Natural killer cell treated with Interleukin-12 subunit alpha and Interleukin-12 subunit beta and Interleukin-15 and Interleukin-18, amount 100 ng/mL, for 72 hours (primary cell): ENCODE measurements at regions not wholly inside any gene's neighbourhood (a gene's known extent, or its start where the extent isn't known, plus 50 kb on each side); places are given as distances from the start of the nearest gene placed in this dataset.

Experiments
- ATAC-seq, 2 donors: fragments of 150-1000 bp; cut with Tn5 transposase in 1 of 2; sonication (Bioruptor Pico), chemical (Tn5 transposase) in 1 of 2; 2 replicates each; pipeline ENCODE4 v1.10.0; 2021
- DNase-seq: peaks from one replicate; pipeline ENCODE4 v3.0.0; 2022; ENCODE audit warnings: low spot score
- H3K27ac Mint-ChIP-seq, 2 donors: 1 replicate in 1 of 2; 2 replicates in 1 of 2; pipeline ENCODE4 v1.8.0; 2022; ENCODE audit warnings: mixed read lengths in 2 of 2, mild to moderate bottlenecking in 1 of 2, moderate library complexity in 1 of 2
- H3K27me3 Mint-ChIP-seq, 2 donors: 1 replicate in 1 of 2; 2 replicates in 1 of 2; pipeline ENCODE4 v1.8.0; 2022; ENCODE audit warnings: mixed read lengths in 2 of 2
- H3K36me3 Mint-ChIP-seq: one replicate; pipeline ENCODE4 v1.8.0; 2022; ENCODE audit warnings: mixed read lengths
- H3K4me1 Mint-ChIP-seq, 2 donors: 1 replicate in 1 of 2; 2 replicates in 1 of 2; pipeline ENCODE4 v1.8.0; 2022; ENCODE audit warnings: low read depth in 2 of 2, mixed read lengths in 2 of 2, mild to moderate bottlenecking in 1 of 2
- H3K4me3 Mint-ChIP-seq: one replicate; pipeline ENCODE4 v1.8.0; 2022; ENCODE audit warnings: mixed read lengths
- H3K9me3 Mint-ChIP-seq: 2 replicates; pipeline ENCODE4 v1.8.0; 2022; ENCODE audit warnings: mixed read lengths

GRCh38 chr6:82766476-82766875 is 299.2 kb downstream of the UBE3D start:
- Mint-ChIP-seq H3K27ac (no peak overlapping the region), H3K9me3 (peaks cover 8% of the 10 kb centered on the region), H3K27me3 (no peaks in the 10 kb centered on the region), H3K4me3 (no peak overlapping the region), H3K36me3 (no peaks in the 10 kb centered on the region), H3K4me1 (no peaks in the 10 kb centered on the region)
- ATAC-seq = no peak
- no peak for DNase-seq

GRCh38 chr6:82767037-82767436 is 298.6 kb downstream of the UBE3D start:
- Mint-ChIP-seq H3K4me3 (no peak overlapping the region), H3K27me3 (no peaks in the 10 kb centered on the region), H3K27ac (no peak overlapping the region), H3K36me3 (no peaks in the 10 kb centered on the region), H3K9me3 (peaks cover 8% of the 10 kb centered on the region), H3K4me1 (no peaks in the 10 kb centered on the region)
- ATAC-seq (no peak), DNase-seq (no peak)

- Mint-ChIP-seq H3K27me3 (no peaks in the 10 kb centered on the region), H3K9me3 (peaks cover 8% of the 10 kb centered on the region), H3K4me1 (no peaks in the 10 kb centered on the region), H3K36me3 (no peaks in the 10 kb centered on the region), H3K27ac (no peak overlapping the region), H3K4me3 (no peak overlapping the region)
- ATAC-seq (no peak), DNase-seq (no peak)
Observed at GRCh38 chr6:82767447-82767846, 298.2 kb downstream of the UBE3D start.

DNA sequence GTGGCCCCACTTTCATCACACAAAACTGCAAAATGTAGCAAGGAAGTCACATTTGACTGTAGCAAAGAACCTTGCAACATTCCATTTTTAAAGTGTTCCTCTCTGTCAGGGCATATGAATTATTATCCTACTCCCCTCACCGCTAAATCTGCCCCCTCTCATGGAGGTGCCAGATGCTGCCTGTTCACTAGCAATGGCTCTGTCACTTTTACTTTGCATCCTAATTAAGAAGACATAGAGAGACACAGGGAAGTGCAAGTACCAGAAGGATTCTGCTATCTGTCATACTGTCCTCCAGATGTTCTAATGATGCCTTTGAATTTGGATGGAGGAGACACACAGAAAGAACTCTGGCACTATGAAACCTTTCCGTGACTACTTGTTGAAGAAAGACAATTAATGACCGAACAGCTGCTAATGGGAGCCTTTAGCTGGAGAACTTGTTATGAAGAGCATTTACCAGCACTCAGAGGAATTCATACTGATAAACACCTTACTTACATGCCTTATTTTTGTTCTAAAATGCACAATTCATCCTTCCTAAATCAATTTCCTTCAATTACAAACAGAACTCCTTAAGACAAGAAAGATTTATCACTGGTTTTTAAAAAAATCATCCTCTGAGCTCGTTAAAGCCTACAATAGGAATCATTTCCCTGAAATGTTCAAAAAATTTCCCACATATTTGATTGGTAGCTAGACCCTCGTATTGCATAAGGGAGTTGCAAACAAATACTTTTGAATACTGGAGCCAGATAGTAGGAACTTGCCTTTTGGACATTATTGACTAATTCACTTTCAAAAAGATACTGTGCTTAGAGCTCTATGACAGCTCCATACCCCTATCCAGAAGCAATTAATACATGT is 292.6 kb downstream of the UBE3D start:
- no peaks in the 10 kb centered on the region for H3K36me3 Mint-ChIP-seq
- no peaks in the 10 kb centered on the region for H3K27me3 Mint-ChIP-seq
- DNase-seq = no peak
- no peak for ATAC-seq
- no peak overlapping the region for H3K4me3 Mint-ChIP-seq
- no peaks in the 10 kb centered on the region for H3K4me1 Mint-ChIP-seq
- H3K9me3 Mint-ChIP-seq = peaks cover 7% of the 10 kb centered on the region
- H3K27ac Mint-ChIP-seq = no peak overlapping the region

DNA sequence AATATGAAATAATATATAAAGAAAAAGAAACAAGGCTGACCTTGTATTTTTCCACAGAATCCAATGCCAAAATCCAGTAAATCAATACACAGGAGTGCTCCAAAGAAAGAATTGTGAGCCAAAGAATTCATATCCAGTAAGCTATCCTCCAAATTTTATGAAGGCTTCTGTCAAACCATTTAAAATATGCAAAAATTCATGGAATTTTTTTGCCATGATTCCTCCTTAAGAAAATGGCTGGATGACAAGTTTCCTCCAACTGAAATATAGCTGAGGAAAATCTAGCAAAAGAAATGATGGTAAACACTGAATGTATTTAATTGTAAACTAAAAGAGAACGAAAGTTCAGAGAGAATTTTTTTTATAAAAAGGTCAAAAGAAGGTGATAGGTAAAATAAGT is 290.3 kb downstream of the UBE3D start:
- no peaks in the 10 kb centered on the region for H3K4me1 Mint-ChIP-seq
- DNase-seq (no peak), ATAC-seq (no peak)
- H3K9me3 Mint-ChIP-seq = peaks cover 2% of the 10 kb centered on the region
- no peaks in the 10 kb centered on the region for H3K36me3 Mint-ChIP-seq
- H3K27me3 Mint-ChIP-seq = no peaks in the 10 kb centered on the region
- H3K27ac Mint-ChIP-seq = no peak overlapping the region
- H3K4me3 Mint-ChIP-seq = no peak overlapping the region

GRCh38 chr6:82775981-82776380 is 289.7 kb downstream of the UBE3D start:
- DNase-seq (no peak), ATAC-seq (no peak)
- no peaks in the 10 kb centered on the region for H3K27me3 Mint-ChIP-seq
- H3K36me3 Mint-ChIP-seq = no peaks in the 10 kb centered on the region
- H3K9me3 Mint-ChIP-seq = peaks cover 5% of the 10 kb centered on the region
- no peaks in the 10 kb centered on the region for H3K4me1 Mint-ChIP-seq
- no peak overlapping the region for H3K27ac Mint-ChIP-seq
- H3K4me3 Mint-ChIP-seq = no peak overlapping the region

DNA sequence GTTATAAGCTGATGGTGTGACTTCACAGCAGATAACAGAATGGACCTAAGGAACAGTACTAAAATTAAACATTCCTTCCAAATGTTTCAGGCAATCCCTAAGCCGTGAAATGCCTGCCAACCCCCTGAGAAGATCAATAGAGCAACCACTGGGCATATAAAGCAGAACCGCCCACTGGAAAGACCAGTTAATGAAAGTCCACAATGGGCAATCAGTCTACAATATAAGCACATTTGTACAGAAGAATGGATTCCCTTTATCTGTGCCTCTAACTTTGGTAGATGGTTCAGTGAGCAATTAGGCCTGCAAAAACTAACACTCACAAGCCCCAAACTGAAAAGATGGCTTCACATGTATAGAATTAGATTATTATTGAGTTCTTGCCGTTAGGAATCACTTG is 286.6 kb downstream of the UBE3D start:
- no peaks in the 10 kb centered on the region for H3K36me3 Mint-ChIP-seq
- no peak for DNase-seq

DNA sequence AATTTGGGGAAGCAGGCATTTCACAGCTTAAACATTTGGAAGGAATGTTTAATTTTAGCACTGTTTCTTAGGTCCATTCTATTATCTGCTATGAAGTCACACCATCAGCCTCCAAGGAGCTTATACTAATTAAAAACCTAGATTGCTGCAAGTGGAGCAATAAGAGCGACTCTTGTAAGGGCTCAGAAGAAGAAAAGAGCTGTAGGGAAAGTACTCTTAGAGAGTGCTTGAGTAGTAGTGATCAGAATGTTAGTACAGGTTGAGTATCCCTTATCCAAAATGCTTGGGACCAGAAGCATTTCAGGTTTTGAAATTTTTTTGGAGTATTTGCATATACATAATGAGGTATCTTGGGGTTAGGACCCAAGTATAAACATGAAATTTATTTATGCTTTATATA is 285.3 kb downstream of the UBE3D start:
- no peak overlapping the region for H3K4me3 Mint-ChIP-seq
- H3K4me1 Mint-ChIP-seq = no peaks in the 10 kb centered on the region
- no peaks in the 10 kb centered on the region for H3K36me3 Mint-ChIP-seq
- ATAC-seq (no peak), DNase-seq (no peak)
- no peak overlapping the region for H3K27ac Mint-ChIP-seq
- H3K9me3 Mint-ChIP-seq = peaks cover 7% of the 10 kb centered on the region
- no peaks in the 10 kb centered on the region for H3K27me3 Mint-ChIP-seq

More for the DNA sequence above, 286.6 kb downstream of the UBE3D start:
- no peak overlapping the region for H3K4me3 Mint-ChIP-seq
- H3K9me3 Mint-ChIP-seq = peaks cover 7% of the 10 kb centered on the region
- no peak overlapping the region for H3K27ac Mint-ChIP-seq
- no peak for ATAC-seq
- no peaks in the 10 kb centered on the region for H3K27me3 Mint-ChIP-seq
- H3K4me1 Mint-ChIP-seq = no peaks in the 10 kb centered on the region

DNA sequence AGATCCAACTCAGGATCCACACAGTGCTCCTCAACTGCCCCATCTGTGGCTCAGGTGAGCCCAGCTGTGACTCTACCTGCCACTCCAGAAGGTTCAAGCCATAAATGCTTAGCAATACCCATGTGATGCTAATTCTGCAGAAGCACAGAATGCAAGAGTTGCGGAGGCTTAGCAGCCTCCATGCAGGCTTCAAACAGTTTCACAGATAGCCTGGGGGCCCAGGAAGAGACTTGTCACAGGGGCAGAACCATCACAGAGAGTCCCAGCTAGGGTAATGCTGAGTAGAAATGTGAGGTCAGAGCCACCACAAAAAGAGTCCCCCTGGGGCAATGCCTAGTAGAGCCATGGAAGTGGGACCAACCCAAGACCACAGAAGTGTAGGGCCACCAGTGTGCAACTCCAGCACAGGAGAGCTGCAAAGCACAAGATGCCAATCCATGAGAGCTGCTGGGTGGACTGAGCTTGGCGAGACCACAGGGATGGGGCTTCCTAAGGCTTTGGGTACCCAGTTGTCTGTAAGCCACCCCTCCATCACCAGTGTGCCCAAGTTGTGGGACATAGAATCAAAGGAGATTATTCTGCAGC is 283.9 kb downstream of the UBE3D start:
- Mint-ChIP-seq H3K27me3 (no peaks in the 10 kb centered on the region), H3K9me3 (peaks cover 7% of the 10 kb centered on the region), H3K27ac (no peak overlapping the region), H3K4me1 (no peaks in the 10 kb centered on the region), H3K36me3 (no peaks in the 10 kb centered on the region), H3K4me3 (no peak overlapping the region)
- ATAC-seq (peak; percentile 9 to 53), DNase-seq (no peak)

DNA sequence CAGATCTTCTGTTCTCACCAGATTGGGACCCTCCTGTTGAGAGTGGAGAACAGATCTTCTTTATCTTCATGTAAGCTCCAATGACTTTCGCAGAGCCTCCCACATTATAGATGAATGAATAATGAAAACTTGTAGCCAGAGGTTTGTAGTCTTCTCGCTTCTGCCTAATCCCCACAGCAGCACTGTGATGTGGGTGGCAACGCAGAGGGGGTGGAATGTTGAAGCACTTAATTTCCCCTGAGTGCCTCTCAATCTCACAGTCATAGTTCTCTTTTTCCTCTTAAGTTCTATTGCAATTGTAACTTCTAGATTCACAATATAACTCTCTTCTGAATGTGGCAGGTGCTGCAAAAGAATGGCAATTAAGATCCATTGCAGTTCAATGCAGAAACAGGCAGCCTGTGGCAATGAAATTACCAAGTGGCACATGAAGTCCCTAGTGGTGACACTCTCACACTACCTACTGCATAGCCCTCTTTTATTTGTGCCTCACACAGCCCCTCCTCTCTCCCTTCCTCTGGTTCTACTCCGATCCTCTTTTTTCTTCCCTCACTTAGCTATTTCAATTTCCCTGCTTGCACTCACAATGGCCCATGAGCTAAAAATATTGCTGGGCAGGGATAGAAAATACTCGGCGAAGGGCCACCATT is 281.9 kb downstream of the UBE3D start:
- no peak for ATAC-seq
- H3K4me3 Mint-ChIP-seq = no peak overlapping the region
- H3K27me3 Mint-ChIP-seq = no peaks in the 10 kb centered on the region
- H3K9me3 Mint-ChIP-seq = peaks cover 7% of the 10 kb centered on the region
- no peak overlapping the region for H3K27ac Mint-ChIP-seq
- no peaks in the 10 kb centered on the region for H3K36me3 Mint-ChIP-seq
- DNase-seq = no peak
- no peaks in the 10 kb centered on the region for H3K4me1 Mint-ChIP-seq

DNA sequence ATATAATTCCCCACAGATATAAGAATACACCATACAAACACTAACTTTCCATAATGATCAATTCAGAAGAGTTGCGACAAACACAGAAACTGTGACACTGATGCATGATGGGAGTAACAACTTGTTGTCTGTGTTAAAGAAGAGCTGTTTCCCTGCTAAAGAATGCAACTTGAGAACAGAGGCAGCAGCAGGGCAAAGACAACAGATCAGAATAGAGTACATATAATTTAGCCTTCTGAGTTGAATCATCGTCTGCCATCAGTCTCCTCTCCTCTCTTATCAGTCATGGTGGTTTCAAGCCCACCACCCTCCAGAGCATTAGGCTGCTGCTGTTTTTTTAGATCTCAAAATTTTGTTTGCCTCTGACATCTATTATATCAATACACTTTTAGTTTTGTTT is 280.4 kb downstream of the UBE3D start:
- Mint-ChIP-seq H3K4me1 (no peaks in the 10 kb centered on the region), H3K27me3 (no peaks in the 10 kb centered on the region), H3K36me3 (no peaks in the 10 kb centered on the region), H3K9me3 (peaks cover 10% of the 10 kb centered on the region), H3K27ac (no peak overlapping the region), H3K4me3 (no peak overlapping the region)
- DNase-seq (no peak), ATAC-seq (no peak)

DNA sequence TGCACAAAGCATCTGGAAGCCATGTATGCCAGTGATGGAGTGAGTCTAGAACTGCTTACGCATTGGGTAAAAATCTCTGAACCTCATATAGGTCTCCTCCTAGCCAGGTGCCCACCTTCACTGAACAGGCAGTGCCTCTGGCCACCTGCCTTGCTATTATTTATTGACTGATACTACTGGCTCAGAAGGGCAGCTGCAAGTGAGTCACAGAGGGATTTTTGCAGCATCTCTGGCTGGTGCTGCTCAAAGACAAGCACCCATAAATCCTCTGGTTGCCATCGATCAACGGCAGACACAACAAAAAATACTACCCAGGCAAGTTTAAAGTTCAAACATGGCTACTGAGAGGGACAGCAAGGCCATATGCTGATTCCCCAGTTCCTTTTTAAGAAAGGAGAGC is 279.4 kb downstream of the UBE3D start:
- no peaks in the 10 kb centered on the region for H3K27me3 Mint-ChIP-seq
- H3K4me3 Mint-ChIP-seq = no peak overlapping the region
- no peak for ATAC-seq
- DNase-seq = no peak
- no peaks in the 10 kb centered on the region for H3K36me3 Mint-ChIP-seq
- H3K4me1 Mint-ChIP-seq = no peaks in the 10 kb centered on the region
- H3K27ac Mint-ChIP-seq = no peak overlapping the region
- peaks cover 8% of the 10 kb centered on the region for H3K9me3 Mint-ChIP-seq

- peaks cover 9% of the 10 kb centered on the region for H3K9me3 Mint-ChIP-seq
- H3K27ac Mint-ChIP-seq = no peak overlapping the region
- no peaks in the 10 kb centered on the region for H3K27me3 Mint-ChIP-seq
- ATAC-seq (no peak), DNase-seq (no peak)
- H3K4me3 Mint-ChIP-seq = no peak overlapping the region
- H3K36me3 Mint-ChIP-seq = no peaks in the 10 kb centered on the region
- H3K4me1 Mint-ChIP-seq = no peaks in the 10 kb centered on the region
Observed at GRCh38 chr6:82795940-82796339, 269.7 kb downstream of the UBE3D start.

DNA sequence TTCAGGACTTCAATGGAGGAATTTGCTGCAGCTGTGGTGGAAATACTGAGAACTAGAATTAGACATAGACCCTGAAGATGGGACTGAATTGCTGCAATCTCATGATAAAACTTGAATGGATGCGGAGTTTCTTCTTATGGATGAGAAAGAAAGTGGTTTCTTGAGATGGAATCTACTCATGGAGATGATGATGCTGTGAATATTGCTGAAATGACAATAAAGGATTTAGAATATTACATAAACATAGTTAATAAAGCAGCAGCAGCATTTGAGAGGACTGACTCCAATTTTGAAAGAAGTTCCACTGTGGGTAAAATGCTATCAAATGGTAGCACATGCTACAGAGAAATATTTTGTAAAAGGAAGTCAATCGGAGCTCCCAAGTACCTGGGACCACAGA is 264.6 kb downstream of the UBE3D start:
- DNase-seq (no peak), ATAC-seq (no peak)
- Mint-ChIP-seq H3K4me1 (no peaks in the 10 kb centered on the region), H3K27me3 (no peaks in the 10 kb centered on the region), H3K27ac (no peak overlapping the region), H3K36me3 (no peaks in the 10 kb centered on the region), H3K4me3 (no peak overlapping the region), H3K9me3 (peaks cover 16% of the 10 kb centered on the region)
